Fibroblast of skin of abdomen (primary cell): ENCODE measurements at regions not wholly inside any gene's neighbourhood (a gene's known extent, or its start where the extent isn't known, plus 50 kb on each side); places are given as distances from the start of the nearest gene placed in this dataset.
A peak's percentile ranks its signal among the peaks of the same experiment; 100 is the strongest.
"Not testable (repeated sequence)": the region's sequence is repeated elsewhere in the genome, so short reads cannot be mapped to it uniquely, and the experiment has no call there.

Source experiments
- DNase-seq: peaks from one replicate; pipeline ENCODE4 v3.0.0-alpha.2; 2013

DNA sequence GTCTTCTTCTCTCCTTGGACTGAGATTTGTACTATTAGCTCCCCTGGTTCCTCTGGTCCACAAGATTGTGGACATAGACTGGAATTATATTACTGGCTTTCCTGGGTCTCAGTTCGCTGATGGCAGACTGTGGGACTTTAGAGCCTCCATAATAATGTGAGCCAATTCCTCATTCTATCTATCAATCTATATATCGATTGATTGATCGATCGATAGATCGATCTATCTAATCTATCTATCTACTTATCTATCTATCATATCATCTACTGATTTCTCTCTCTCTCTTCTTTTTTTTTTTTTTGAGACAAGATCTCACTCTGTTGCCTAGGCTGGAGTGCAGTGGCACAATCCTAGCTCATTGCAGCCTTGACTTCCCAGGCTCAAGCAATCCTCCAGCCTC, 51.5 kb upstream of the DDR1 start:
- DNase-seq, result no peak

DNA sequence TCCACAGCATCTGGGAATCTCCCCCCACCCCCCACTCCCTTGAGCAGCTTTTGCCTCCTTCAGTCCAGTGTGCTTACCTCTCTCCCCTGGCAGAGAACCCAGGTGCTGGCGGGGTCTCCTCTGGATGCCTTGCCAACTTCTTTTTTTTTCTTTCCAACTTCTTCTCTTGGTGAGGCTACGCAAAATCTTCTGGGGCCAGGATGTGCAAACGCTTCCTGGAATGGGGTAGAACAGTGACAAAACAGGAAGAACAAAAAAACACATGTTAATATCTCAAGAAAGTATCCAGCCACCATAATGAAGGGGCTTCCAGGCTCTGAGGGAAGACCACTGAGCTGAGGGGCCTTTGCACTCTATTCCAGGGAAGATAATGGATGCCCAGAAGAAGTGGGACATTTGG, 53.9 kb upstream of the DDR1 start:
- DNase-seq, result no peak

DNA sequence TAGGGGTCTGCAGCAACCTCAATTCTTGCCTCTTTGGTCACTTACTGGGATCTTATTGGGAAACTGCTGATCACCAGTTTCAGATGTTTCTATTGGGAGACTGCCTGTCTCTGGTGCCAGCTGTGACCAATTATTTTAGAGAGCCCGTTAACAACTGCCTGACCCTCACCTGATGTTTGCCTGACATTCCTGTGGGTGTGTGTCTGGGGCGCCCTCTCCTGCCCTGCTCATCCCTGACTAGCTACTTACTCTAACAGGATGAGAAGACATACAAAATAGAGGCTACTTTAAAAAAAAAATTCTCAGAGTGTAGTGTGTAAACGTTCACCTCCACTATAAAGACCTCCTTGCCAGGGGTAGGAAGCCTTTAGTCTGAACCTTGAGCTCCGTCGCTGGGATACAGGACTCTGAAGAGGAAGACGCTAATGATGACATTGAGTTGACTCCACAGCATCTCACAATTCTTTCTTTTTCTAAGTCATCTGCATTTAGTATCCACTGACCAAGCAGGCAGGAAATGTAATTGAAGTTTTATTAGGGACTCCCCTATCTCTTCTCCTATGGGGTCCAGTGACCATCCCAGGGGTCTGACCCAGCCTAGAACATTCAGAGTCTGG, 54.6 kb upstream of the DDR1 start:
- DNase-seq, result no peak

DNA sequence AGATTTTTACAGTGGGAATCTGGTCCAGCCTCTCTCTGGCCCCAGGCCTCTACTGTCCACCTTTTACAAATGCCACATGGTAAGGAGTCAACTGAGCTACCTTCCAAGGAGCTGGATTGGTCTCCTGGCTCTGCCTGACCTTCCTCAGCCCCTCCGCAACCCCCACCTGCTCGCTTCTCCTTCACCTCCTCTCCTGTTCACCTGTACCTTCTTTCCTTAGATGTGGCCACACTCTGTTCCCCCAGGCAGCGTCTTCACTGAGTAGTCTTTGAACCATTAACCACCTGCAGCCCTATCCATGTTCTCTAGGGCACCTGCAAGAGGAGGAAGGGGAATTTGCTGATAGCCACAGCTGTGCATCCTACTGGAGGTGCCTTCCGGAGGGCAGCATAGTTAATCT, 55.3 kb upstream of the DDR1 start:
- no peak for DNase-seq

GRCh38 chr6:30828027-30828962, 56.0 kb upstream of the DDR1 start:
- DNase-seq, result peak; percentile 89

GRCh38 chr6:30826961-30827342, 57.4 kb upstream of the DDR1 start:
- DNase-seq, result no peak

DNA sequence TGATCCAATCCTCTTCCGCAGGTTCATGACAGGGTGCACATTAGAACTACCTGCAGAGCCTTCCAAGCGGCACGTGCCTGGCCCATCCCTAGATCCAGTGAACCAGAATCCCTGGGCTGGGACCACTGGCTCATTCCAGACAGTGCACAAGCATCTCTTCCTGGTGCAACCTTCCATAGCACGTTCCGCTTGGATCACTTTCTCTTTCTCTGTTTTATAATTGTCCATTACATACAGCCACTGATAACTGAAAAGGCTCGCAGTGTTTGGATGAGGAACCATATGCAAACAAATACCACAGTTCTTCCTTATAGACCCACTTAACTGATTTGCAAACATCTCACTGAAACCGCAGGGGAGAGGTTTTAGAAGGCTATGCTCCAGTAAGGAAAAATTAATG, 59.6 kb upstream of the DDR1 start:
- DNase-seq, result no peak

GRCh38 chr6:30823534-30823865, 60.8 kb upstream of the DDR1 start:
- DNase-seq, result no peak

DNA sequence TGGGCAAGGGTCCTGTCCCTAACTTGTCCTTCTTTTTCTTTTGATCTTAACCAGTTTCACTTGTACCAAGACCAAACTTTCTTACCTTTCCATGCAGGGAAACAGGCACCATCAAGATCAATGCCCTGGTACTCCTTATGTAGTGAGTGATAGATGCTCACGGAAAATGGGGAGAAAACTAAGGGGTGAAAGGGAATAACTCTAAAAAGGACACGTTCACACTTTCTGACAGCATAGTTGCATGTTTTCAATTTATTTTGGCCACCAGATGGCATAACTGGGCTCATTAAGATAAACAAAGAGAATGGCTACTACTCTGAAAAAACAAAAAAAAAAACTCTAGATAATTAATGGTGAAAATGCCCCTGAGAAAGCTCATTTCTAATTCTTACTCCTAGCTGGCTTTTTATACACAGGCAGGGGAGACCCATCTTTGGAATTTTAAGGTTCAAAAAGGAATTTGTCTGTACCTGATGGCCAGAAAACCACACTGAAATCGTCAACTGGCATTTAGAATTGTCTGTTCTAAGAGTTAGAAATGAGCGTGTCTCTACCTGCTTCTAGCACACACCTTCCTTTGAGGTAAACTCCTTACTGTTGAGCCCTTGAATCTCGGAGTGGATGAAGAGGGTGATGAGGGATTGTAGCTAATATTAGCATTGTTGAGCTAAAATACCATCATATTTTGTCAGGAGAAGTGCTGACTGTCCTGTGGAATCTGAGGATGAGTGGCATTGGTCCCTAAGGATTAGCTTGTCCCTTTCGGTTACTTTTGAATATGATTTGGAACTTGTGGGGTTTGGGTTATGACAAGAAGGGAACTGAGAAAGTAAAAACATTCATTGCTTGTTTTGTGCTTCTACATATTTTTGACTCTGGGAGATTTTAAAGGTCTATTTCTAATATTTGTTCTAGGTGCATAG, 62.2 kb upstream of the DDR1 start:
- DNase-seq, result peak; percentile 48

DNA sequence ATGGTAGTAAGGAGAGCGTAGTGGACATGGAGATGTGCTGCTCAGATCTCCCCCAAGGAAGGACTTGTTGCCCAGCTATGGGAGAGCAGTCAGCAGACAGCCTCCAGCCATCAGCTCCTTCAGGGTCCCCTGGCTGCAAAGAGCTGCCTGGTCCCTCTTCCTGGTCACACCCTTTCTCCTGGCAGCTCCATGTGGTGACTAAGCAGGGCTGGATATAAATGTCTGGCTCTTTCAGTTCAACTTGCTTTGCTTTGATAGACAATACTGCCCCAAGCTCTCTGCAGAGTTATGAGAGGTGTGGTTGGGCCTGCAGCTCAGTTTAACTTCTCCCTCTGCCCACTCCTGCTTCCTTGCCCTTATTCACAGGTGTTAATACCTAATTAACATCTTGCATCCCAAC, 64.1 kb upstream of the DDR1 start:
- DNase-seq, result peak; percentile 77

DNA sequence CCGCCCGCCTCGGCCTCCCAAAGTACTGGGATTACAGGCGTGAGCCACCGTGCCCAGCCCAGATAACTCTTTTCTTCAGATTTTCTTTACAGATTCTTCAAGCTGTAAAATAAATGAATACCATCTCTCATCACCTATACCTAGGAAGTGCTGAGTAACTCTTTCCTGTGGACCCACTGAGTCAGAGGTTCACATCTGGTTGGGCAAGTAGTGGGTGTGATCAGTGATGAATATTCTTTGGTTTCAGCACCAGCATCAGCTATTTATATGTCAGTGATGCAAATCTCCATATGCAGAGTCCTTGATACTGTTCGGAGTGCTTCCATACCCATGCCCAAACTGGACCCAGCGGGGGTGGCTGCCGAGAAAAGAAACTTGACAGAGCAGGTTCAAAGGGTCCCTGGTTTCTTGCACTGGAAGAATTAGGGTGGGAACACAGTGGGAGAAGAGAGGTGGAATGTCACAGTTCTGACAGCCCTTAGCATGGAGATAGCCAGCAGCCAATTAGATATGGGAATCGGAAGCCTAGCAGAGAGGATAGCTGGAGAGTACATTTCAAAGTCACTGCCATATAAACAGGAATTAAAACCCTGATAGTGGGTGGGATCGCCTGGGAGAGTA, 64.9 kb upstream of the DDR1 start:
- peak; percentile 46 for DNase-seq

DNA sequence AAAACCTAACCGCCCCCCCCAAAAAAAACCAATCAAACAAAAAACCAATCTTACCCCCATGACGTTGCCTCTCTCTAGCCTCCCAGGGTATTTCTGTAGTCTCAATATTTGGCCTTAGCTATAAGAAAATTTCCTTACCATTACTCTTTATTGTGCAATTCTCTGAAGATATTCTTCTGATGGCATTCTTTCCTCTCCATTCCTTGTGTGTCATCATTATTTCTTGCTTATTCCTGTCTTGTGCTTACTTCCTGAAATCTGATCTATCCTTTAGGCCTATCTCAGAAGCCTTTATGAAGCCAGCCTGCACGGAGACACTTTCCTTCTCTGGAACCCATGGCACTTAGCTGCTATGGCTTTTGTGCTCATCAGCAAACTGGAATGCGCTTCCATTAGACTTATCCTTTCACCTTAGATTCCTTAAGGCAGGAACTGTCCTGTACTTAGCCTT, 65.9 kb upstream of the DDR1 start:
- DNase-seq, result peak; percentile 91

- no peak for DNase-seq
Measured at GRCh38 chr6:30816791-30817739, 67.3 kb upstream of the DDR1 start.

DNA sequence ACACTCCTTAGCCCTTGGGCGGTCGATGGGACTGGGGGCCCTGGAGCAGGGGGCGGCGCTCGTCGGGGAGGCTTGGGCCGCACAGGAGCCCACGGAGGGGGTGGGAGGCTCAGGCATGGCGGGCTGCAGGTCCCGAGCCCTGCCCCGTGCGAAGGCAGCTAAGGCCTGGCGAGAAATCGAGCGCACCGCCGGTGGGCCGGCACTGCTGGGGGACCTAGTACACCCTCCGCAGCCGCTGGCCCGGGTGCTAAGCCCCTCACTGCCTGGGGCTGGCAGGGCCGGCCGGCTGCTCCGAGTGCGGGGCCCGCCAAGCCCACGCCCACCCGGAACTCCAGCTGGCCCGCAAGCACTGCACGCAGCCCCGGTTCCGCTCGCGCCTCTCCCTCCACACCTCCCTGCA, 68.0 kb upstream of the DDR1 start:
- DNase-seq, result not testable (repeated sequence)

DNA sequence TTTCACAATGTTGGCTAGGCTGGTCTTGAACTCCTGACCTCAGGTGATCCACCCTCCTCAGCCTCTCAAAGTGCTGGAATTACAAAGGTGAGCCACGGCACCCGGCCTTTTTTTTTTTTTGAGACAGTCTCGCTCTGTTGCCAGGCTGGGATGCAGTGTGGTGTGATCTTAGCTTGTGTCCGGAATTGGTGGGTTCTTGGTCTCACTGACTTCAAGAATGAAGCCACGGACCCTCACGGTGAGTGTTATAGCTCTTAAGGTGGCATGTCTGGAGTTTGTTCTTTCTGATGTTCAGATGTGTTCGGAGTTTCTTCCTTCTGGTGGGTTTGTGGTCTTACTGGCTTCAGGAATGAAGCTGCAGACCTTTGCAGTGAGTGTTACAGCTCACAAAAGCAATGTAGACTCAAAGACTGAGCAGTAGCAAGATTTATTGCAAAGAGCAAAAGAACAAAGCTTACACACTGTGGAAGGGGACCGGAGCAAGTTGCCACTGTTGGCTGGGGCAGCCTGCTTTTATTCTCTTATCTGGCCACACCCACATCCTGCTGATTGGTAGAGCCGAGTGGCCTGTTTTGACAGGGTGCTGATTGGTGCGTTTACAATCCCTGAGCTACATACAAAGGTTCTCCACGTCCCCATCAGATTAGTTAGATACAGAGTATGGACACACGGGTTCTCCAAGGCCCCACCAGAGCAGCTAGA, 69.1 kb upstream of the DDR1 start:
- not testable (repeated sequence) for DNase-seq

- peak; percentile 81 for DNase-seq
Measured at GRCh38 chr6:30814146-30815040, 69.9 kb upstream of the DDR1 start.

- DNase-seq, result no peak
Measured at GRCh38 chr6:30813631-30814145, 69.3 kb upstream of the IER3 start.

GRCh38 chr6:30810813-30811339, 66.5 kb upstream of the IER3 start:
- no peak for DNase-seq

DNA sequence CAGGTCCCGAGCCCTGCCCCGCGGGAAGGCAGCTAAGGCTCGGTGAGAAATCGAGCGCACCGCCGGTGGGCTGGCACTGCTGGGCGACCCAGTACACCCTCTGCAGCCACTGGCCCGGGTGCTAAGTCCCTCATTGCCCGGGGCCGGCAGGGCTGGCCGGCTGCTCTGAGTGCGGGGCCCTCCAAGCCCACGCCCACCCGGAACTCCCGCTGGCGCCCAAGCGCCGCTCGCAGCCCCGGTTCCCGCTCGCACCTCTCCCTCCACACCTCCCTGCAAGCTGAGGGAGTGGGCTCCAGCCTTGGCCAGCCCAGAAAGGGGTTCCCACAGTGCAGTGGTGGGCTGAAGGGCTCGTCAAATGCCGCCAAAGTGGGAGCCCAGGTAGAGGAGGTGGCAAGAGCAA, 63.2 kb upstream of the IER3 start:
- not testable (repeated sequence) for DNase-seq
